Endothelial cell of umbilical vein (primary cell): ENCODE measurements at regions not wholly inside any gene's neighbourhood (a gene's known extent, or its start where the extent isn't known, plus 50 kb on each side); places are given as distances from the start of the nearest gene placed in this dataset.

Experiments used
- CTCF ChIP-seq, 2 donors: IDR thresholded peaks; 1 replicate in 1 of 2; 2 replicates in 1 of 2; pipeline ENCODE4 v1.5.1; 2011; ENCODE audit warnings: low read length in 2 of 2, mild to moderate bottlenecking in 2 of 2, moderate library complexity in 2 of 2, control low read depth in 1 of 2, inconsistent platforms in 1 of 2, low read depth in 1 of 2; ENCODE audit not compliant: insufficient read depth in 1 of 2; ENCODE audit errors: extremely low read depth in 1 of 2
- EZH2 ChIP-seq: IDR thresholded peaks from 2 replicates; pipeline ENCODE4 v1.6.1; 2012; ENCODE audit warnings: borderline replicate concordance, low read depth, mild to moderate bottlenecking, moderate library complexity, low read length, inconsistent platforms; ENCODE audit not compliant: severe bottlenecking
- POLR2A ChIP-seq: IDR thresholded peaks from 2 replicates; pipeline ENCODE4 v1.6.1; 2012; ENCODE audit warnings: low read depth, mild to moderate bottlenecking, control low read depth, low read length
- POLR2AphosphoS5 ChIP-seq: IDR thresholded peaks from 2 replicates; pipeline ENCODE4 v1.6.1; 2012; ENCODE audit warnings: low read depth, mild to moderate bottlenecking, control low read depth, low read length, moderate library complexity; ENCODE audit not compliant: insufficient read depth

DNA sequence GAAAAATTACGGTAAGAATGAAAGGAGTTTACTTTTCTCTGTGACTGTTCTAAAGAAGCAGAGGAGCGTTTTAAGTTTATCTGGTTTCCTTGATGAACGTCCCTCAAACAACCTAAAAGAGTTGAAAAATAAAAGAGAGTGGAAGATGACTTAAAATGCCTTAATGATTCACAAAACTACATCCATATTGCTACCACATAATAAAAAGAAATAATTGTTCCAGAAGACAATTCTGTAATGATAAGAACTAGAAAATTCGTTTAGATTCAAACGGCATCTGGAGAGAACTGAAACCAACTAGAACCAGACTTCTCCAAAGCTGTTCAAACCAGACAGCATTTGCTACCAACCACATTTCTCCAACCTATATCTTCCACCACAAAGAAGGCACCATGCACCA, 68.1 kb downstream of the TEKT4 start:
- TF ChIP-seq CTCF (IDR thresholded peaks at IDR 0.05; ENCODE audit: extremely low read depth in 1 of 2, insufficient read depth in 1 of 2, low read depth in 1 of 2, low read length in 2 of 2) (no peak), EZH2 (no peak), POLR2AphosphoS5 (no peak), POLR2A (no peak)
